Heart left ventricle (tissue), 16 donors: ENCODE measurements at regions not wholly inside any gene's neighbourhood (a gene's known extent, or its start where the extent isn't known, plus 50 kb on each side); places are given as distances from the start of the nearest gene placed in this dataset.

ENCODE experiments used
- ATAC-seq, 4 donors: fragments of 200-7000 bp; cut with Tn5 transposase; one replicate each; pipeline ENCODE4 v1.9.1; 2020 to 2022; ENCODE audit warnings: moderate library complexity in 4 of 4, mild to moderate bottlenecking in 3 of 4, moderate number of reproducible peaks in 1 of 4
- DNase-seq, 5 donors: peaks; one replicate each; pipeline ENCODE4 v3.0.0-alpha.2; 2020
- H3K27ac ChIP-seq, 12 donors: fragments of 200-600 bp; sonication (generic) in 4 of 12; one replicate each; pipeline versions ENCODE4 v1.5.0 to v1.8.0; 2016 to 2022; ENCODE audit warnings: mild to moderate bottlenecking in 2 of 12
- H3K27me3 ChIP-seq, 9 donors: fragments of 200-600 bp; sonication (generic) in 2 of 9; one replicate each; pipeline versions ENCODE4 v1.5.1 to v1.8.0; 2016 to 2022; ENCODE audit warnings: mild to moderate bottlenecking in 3 of 9
- H3K36me3 ChIP-seq, 9 donors: fragments of 200-600 bp; sonication (generic) in 2 of 9; one replicate each; pipeline versions ENCODE4 v1.5.0 to v1.8.0; 2018 to 2022; ENCODE audit warnings: mild to moderate bottlenecking in 2 of 9
- H3K4me1 ChIP-seq, 12 donors: fragments of 200-600 bp; sonication (generic) in 4 of 12; one replicate each; pipeline versions ENCODE4 v1.5.0 to v1.8.0; 2016 to 2022; ENCODE audit warnings: mild to moderate bottlenecking in 3 of 12
- H3K4me3 ChIP-seq, 12 donors: fragments of 200-600 bp; sonication (generic) in 4 of 12; one replicate each; pipeline versions ENCODE4 v1.5.0 to v1.8.0; 2017 to 2022; ENCODE audit warnings: mild to moderate bottlenecking in 9 of 12, moderate library complexity in 4 of 12
- H3K9me3 ChIP-seq, 12 donors: fragments of 200-600 bp; sonication (generic) in 4 of 12; one replicate each; pipeline versions ENCODE4 v1.5.0 to v1.8.0; 2016 to 2022; ENCODE audit warnings: mild to moderate bottlenecking in 1 of 12
- POLR2A ChIP-seq, 2 donors: fragments of 450-650 bp; IDR thresholded peaks; one replicate each; pipeline ENCODE4 v1.6.1; 2017; ENCODE audit warnings: antibody characterized with exemption in 2 of 2, mild to moderate bottlenecking in 2 of 2, moderate library complexity in 2 of 2
- WGBS, 4 donors: extraction: QIAGEN DNeasy Blood & Tissue Kit in 2 of 4; methylation state at CpG; one replicate each; pipeline versions ENCODE4 v1.1.5 to v1.1.7; 2013 to 2018; 5-methylcytosine and 5-hydroxymethylcytosine counted together
- intact Hi-C, 10 donors: fragments of 100-400 bp; cut with DNase I; formaldehyde crosslinking; loops; one replicate each; pipeline versions ENCODE4 v1.11.1 to v1.14.2; 2022
- TF ChIP-seq, protein P1 (sequence below), 12 donors: fragments of 200-600 bp; sonication (generic) in 4 of 12; IDR thresholded peaks; one replicate each; pipeline versions ENCODE4 v1.5.0 to v1.8.0; 2018 to 2022; ENCODE audit warnings: antibody characterized with exemption in 12 of 12, mild to moderate bottlenecking in 5 of 12
- donor health status: ischemic (EF 13 %, LVEDD 7.1; RV severe dilation, severe dysfunction).
- donor health status: healthy with polysubstance abuse.
- donor health status: DM: no; HTN: yes; CAD: no.
- donor health status: DM: no; HTN: no; CAD: no.
- donor health status: ischemic (EF 25% LVEDD 6.9; RV normal size, moderate dysfunction).
- donor health status: ischemic (EF 25% LVEDD 5.7; RV mildly dilated, moderate dysfunction).
- donor health status: healthy.
- donor health status: DM: yes; HTN: yes; CAD: no.
- donor health status: ischemic (EF 35%, LVEDD 5.7; RV mildly dilated, moderate dysfunction).
- donor health status: nonischemic (EF 11% LVEDD 7.7; RV severe dilation, severe dysfunction).
- donor health status: DM: yes; HTN: yes; CAD: no.
- donor health status: PGD.
- donor health status: ischemic (EF 29% LVEDD 5.4; RV normal size, mild dysfunction).
- donor health status: nonischemic (EF 23%, LVEDD 6.1; RV moderate dilation, normal function).

DNA sequence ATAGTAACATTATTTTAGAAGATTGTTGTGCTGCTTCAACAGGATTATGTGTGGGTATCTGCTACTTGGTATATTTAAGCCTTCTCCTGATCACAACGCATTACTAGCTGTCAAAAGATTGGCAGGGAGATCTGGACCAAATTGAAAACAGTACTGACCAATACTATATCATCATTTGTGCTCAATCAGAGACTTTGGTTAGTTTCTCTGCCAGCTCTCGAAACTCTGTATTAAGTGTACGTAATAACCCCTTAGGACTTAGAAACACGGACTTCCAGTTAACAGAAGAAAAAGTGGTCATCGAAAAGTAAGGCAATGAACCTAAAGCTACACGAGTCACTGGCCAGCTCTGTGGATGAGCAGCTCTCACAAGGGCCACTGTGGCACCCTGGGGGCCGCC lies 146.0 kb downstream of the EVX1 start:
- H3K4me3 ChIP-seq, result no peak overlapping the region
- TF ChIP-seq, protein P1, sequence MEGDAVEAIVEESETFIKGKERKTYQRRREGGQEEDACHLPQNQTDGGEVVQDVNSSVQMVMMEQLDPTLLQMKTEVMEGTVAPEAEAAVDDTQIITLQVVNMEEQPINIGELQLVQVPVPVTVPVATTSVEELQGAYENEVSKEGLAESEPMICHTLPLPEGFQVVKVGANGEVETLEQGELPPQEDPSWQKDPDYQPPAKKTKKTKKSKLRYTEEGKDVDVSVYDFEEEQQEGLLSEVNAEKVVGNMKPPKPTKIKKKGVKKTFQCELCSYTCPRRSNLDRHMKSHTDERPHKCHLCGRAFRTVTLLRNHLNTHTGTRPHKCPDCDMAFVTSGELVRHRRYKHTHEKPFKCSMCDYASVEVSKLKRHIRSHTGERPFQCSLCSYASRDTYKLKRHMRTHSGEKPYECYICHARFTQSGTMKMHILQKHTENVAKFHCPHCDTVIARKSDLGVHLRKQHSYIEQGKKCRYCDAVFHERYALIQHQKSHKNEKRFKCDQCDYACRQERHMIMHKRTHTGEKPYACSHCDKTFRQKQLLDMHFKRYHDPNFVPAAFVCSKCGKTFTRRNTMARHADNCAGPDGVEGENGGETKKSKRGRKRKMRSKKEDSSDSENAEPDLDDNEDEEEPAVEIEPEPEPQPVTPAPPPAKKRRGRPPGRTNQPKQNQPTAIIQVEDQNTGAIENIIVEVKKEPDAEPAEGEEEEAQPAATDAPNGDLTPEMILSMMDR (IDR thresholded peaks at IDR 0.05), result no peak
- no peak for TF ChIP-seq POLR2A (IDR thresholded peaks at IDR 0.05)
- peaks cover 0 to 5% (median 0%) of the 10 kb centered on the region in 12 donors for H3K4me1 ChIP-seq
- intact Hi-C loops, result no loop called here
- H3K27ac ChIP-seq, result peak overlapping the region in 6 of 12 donors; percentile 20 to 67 (median 54)
- H3K9me3 ChIP-seq, result peaks cover 0 to 5% (median 0%) of the 10 kb centered on the region in 12 donors
- DNase-seq, result no peak
- no peaks in the 10 kb centered on the region for H3K36me3 ChIP-seq
- no peak for ATAC-seq
- WGBS, 4 donors, result 82 to 88% (median 85%) methylated on average over 7 of the region's 7 CpGs
- peaks cover 0 to 8% (median 0%) of the 10 kb centered on the region in 9 donors for H3K27me3 ChIP-seq

GRCh38 chr7:27389496-27389895 lies 146.9 kb downstream of the EVX1 start:
- ATAC-seq (peak in 2 of 4 donors; percentile 28 to 67), DNase-seq (peak in 1 of 5 donors; percentile 20)
- Histone ChIP-seq H3K27ac (peak overlapping the region in 11 of 12 donors; percentile 24 to 67 (median 33)), H3K36me3 (no peaks in the 10 kb centered on the region), H3K4me3 (no peak overlapping the region), H3K9me3 (peaks cover 0 to 11% (median 0%) of the 10 kb centered on the region in 12 donors), H3K27me3 (peaks cover 0 to 8% (median 0%) of the 10 kb centered on the region in 9 donors), H3K4me1 (peaks cover 0 to 5% (median 0%) of the 10 kb centered on the region in 12 donors)
- TF ChIP-seq, protein P1 (IDR thresholded peaks at IDR 0.05), result no peak
- TF ChIP-seq POLR2A (IDR thresholded peaks at IDR 0.05), result no peak
- intact Hi-C loops, result no loop called here
- 46 to 49% (median 47%) methylated on average over 3 of the region's 3 CpGs for WGBS, 4 donors

DNA sequence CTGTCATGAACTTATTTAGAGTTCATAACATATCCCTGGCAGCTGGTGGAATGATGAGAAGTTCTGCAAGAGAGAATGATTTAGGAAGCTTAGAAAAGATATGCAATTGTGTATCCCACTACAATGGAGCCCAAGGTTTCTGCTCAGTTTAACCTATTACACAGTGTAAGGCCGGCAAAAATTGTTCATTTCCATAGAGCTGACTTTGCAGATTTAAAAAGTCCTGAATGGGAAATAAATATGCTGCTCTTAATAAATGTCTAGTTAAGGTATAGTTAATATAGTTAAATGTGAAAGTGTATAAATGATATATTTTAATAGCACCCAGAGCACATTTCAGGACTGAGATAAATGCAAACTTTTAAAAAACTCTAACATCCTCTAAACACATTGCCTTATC lies 149.9 kb downstream of the EVX1 start:
- Histone ChIP-seq H3K36me3 (no peaks in the 10 kb centered on the region), H3K9me3 (peaks cover 0 to 11% (median 0%) of the 10 kb centered on the region in 12 donors), H3K4me1 (peaks cover 0 to 5% (median 0%) of the 10 kb centered on the region in 12 donors), H3K27me3 (peaks cover 0 to 11% (median 0%) of the 10 kb centered on the region in 9 donors), H3K4me3 (no peak overlapping the region), H3K27ac (no peak overlapping the region)
- ATAC-seq (no peak), DNase-seq (no peak)
- intact Hi-C loops, result no loop called here
- WGBS, 4 donors, result 89 to 95% (median 93%) methylated on average over 1 of the region's 1 CpG
- TF ChIP-seq, protein P1 (IDR thresholded peaks at IDR 0.05), result no peak
- no peak for TF ChIP-seq POLR2A (IDR thresholded peaks at IDR 0.05)

- Histone ChIP-seq H3K4me1 (peaks cover 0 to 3% (median 0%) of the 10 kb centered on the region in 12 donors), H3K4me3 (no peak overlapping the region), H3K27ac (no peak overlapping the region), H3K27me3 (peaks cover 0 to 10% (median 0%) of the 10 kb centered on the region in 9 donors), H3K9me3 (peaks cover 0 to 11% (median 0%) of the 10 kb centered on the region in 12 donors), H3K36me3 (no peaks in the 10 kb centered on the region)
- DNase-seq, result no peak
- no peak for ATAC-seq
- TF ChIP-seq, protein P1 (IDR thresholded peaks at IDR 0.05), result no peak
- TF ChIP-seq POLR2A (IDR thresholded peaks at IDR 0.05), result no peak
- 87 to 94% (median 91%) methylated on average over 2 of the region's 2 CpGs for WGBS, 4 donors
- intact Hi-C loops, result no loop called here
Observed at GRCh38 chr7:27394871-27395270, 152.3 kb downstream of the EVX1 start.
